ENCODE measurements at regions not wholly inside any gene's neighbourhood (a gene's known extent, or its start where the extent isn't known, plus 50 kb on each side); places are given as distances from the start of the nearest gene placed in this dataset.
A peak's percentile ranks its signal among the peaks of the same experiment; 100 is the strongest.

DNA sequence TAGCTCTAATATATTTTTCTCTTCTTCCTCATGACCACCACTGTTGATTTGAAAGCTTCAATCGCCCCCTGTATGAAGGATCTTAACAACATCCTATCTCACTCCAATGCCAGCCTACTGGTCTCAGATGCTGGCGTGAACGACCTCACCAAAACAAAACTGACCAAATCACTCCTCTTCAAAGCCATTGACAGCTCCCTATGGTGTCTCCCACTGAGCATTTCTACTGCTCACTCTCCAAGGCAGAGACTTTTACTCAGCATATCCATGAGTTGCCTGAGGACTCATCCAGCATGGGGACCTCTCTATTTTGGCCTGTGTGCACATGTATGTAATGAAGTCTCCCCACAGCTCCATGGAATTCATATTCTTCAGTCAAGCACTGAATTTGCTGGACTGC lies 520.4 kb downstream of the TFAP2B start (continued):
- TF ChIP-seq, protein P1, sequence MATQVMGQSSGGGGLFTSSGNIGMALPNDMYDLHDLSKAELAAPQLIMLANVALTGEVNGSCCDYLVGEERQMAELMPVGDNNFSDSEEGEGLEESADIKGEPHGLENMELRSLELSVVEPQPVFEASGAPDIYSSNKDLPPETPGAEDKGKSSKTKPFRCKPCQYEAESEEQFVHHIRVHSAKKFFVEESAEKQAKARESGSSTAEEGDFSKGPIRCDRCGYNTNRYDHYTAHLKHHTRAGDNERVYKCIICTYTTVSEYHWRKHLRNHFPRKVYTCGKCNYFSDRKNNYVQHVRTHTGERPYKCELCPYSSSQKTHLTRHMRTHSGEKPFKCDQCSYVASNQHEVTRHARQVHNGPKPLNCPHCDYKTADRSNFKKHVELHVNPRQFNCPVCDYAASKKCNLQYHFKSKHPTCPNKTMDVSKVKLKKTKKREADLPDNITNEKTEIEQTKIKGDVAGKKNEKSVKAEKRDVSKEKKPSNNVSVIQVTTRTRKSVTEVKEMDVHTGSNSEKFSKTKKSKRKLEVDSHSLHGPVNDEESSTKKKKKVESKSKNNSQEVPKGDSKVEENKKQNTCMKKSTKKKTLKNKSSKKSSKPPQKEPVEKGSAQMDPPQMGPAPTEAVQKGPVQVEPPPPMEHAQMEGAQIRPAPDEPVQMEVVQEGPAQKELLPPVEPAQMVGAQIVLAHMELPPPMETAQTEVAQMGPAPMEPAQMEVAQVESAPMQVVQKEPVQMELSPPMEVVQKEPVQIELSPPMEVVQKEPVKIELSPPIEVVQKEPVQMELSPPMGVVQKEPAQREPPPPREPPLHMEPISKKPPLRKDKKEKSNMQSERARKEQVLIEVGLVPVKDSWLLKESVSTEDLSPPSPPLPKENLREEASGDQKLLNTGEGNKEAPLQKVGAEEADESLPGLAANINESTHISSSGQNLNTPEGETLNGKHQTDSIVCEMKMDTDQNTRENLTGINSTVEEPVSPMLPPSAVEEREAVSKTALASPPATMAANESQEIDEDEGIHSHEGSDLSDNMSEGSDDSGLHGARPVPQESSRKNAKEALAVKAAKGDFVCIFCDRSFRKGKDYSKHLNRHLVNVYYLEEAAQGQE (IDR thresholded peaks at IDR 0.05; ENCODE audit: unreplicated experiment): no peak
- TF ChIP-seq POLR2AphosphoS5 (IDR thresholded peaks at IDR 0.05; ENCODE audit: low read depth) (no peak), EZH2phosphoT487 (IDR thresholded peaks at IDR 0.05; ENCODE audit: unreplicated experiment) (no peak), ZNF331 (CRISPR knock-in tag; IDR thresholded peaks at IDR 0.05; ENCODE audit: low read depth) (no peak), NANOG (IDR thresholded peaks at IDR 0.05; ENCODE audit: borderline replicate concordance) (no peak)
- TF ChIP-seq, protein P2, sequence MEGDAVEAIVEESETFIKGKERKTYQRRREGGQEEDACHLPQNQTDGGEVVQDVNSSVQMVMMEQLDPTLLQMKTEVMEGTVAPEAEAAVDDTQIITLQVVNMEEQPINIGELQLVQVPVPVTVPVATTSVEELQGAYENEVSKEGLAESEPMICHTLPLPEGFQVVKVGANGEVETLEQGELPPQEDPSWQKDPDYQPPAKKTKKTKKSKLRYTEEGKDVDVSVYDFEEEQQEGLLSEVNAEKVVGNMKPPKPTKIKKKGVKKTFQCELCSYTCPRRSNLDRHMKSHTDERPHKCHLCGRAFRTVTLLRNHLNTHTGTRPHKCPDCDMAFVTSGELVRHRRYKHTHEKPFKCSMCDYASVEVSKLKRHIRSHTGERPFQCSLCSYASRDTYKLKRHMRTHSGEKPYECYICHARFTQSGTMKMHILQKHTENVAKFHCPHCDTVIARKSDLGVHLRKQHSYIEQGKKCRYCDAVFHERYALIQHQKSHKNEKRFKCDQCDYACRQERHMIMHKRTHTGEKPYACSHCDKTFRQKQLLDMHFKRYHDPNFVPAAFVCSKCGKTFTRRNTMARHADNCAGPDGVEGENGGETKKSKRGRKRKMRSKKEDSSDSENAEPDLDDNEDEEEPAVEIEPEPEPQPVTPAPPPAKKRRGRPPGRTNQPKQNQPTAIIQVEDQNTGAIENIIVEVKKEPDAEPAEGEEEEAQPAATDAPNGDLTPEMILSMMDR (conservative IDR thresholded peaks at IDR 0.05; ENCODE audit: low read depth in 2 of 2): no peak

DNA sequence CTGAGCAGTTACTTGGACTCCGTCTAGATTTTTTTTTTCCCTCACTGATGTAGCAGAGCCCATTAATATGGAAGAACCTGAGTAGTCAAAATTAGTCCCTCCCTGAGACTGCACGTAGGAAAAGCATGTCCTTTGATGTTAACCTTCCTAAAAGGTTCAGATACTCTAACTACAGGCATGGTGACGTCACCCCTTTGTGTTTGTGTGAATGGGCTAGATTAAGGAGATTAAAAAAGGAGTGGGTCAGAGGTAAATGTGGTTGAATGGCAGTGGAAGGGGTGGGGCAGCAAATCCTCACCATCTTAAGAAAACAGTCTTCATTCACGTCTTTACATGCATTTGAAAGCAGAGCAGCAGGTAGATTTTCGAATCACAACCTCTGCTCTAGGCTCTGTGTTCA lies 521.1 kb downstream of the TFAP2B start:
- H4K20me1 ChIP-seq (replicated peaks; ENCODE audit: insufficient read depth): no peaks in the 10 kb centered on the region
- Mint-ChIP-seq H3K4me3 (no peak overlapping the region), H3K36me3 (ENCODE audit: low read depth) (no peaks in the 10 kb centered on the region), H3K27ac (no peak overlapping the region), H3K27me3 (ENCODE audit: insufficient read depth, low read depth, poor library complexity) (no peaks in the 10 kb centered on the region), H3K4me1 (no peaks in the 10 kb centered on the region), H3K9me3 (0 out of 3 replicates have a peak, but pooled peaks cover under 1% of the 10 kb centered on the region)
- H3K79me2 ChIP-seq (replicated peaks; ENCODE audit: insufficient read depth): no peaks in the 10 kb centered on the region
- H2AFZ ChIP-seq: no peak overlapping the region
- H3F3A ChIP-seq (replicated peaks; ENCODE audit: low read depth): no peaks in the 10 kb centered on the region
- TF ChIP-seq ZNF114 (CRISPR knock-in tag; IDR thresholded peaks at IDR 0.05) (no peak), CREB1 (CRISPR knock-in tag; IDR thresholded peaks at IDR 0.05; ENCODE audit: low read depth) (peak; percentile 89)
- no peak overlapping the region for H3K27ac ChIP-seq (ENCODE audit: low read depth)
- H3K27me3 ChIP-seq (ENCODE audit: insufficient read depth): no peaks in the 10 kb centered on the region
- peak; percentile 95 for ATAC-seq
- 0 out of 2 replicates have a peak overlapping the region, but pooled peaks have one; percentile 4 for H3K4me2 ChIP-seq
- H3K4me3 ChIP-seq: no peak overlapping the region
- no peaks in the 10 kb centered on the region; the same call in 1 of the 2 replicates for H3K9me2 ChIP-seq (ENCODE audit: insufficient read depth)
- no peaks in the 10 kb centered on the region for H3K36me3 ChIP-seq (ENCODE audit: insufficient read depth)
- DNase-seq (ENCODE audit: low spot score): peak; percentile 60
- H3K4me1 ChIP-seq (ENCODE audit: insufficient read depth): peaks cover 8% of the 10 kb centered on the region

DNA sequence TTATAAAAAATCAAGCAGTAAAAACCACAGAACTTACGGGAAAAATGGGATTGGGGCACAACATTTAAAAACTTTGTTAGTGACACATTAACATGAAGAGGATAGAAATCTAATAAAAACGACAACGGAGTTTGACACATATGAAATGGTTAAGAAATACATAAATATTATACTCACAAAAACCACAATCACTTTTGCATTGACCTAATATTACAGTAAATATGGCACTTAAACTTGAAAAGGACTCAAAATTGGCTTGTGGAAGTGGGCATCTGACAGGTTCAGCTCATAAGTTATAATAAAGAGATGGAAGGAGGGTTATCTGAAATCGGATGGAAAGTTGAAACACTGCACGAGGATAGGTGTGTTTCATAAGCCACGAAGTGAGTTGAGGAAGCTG lies 523.7 kb downstream of the TFAP2B start:
- H3K27me3 Mint-ChIP-seq (ENCODE audit: insufficient read depth, low read depth, poor library complexity): no peaks in the 10 kb centered on the region
- Histone ChIP-seq H3K27ac (ENCODE audit: low read depth) (no peak overlapping the region), H3K4me2 (no peak overlapping the region), H3K79me2 (replicated peaks; ENCODE audit: insufficient read depth) (no peaks in the 10 kb centered on the region), H3K27me3 (ENCODE audit: insufficient read depth) (no peaks in the 10 kb centered on the region), H3K4me3 (no peak overlapping the region), H3K9me2 (ENCODE audit: insufficient read depth) (no peaks in the 10 kb centered on the region), H3K36me3 (ENCODE audit: insufficient read depth) (no peaks in the 10 kb centered on the region), H2AFZ (no peak overlapping the region), H4K20me1 (replicated peaks; ENCODE audit: insufficient read depth) (no peaks in the 10 kb centered on the region), H3K4me1 (ENCODE audit: insufficient read depth) (peaks cover 8% of the 10 kb centered on the region), H3F3A (replicated peaks; ENCODE audit: low read depth) (no peaks in the 10 kb centered on the region)
- no peaks in the 10 kb centered on the region for H3K4me1 Mint-ChIP-seq
- TF ChIP-seq POLR2AphosphoS5 (IDR thresholded peaks at IDR 0.05; ENCODE audit: low read depth) (no peak), STAT1 (IDR thresholded peaks at IDR 0.05; ENCODE audit: unreplicated experiment) (no peak), NANOG (IDR thresholded peaks at IDR 0.05; ENCODE audit: borderline replicate concordance) (no peak), JUNB (IDR thresholded peaks at IDR 0.05; ENCODE audit: unreplicated experiment) (no peak)
- TF ChIP-seq, protein P2 (conservative IDR thresholded peaks at IDR 0.05; ENCODE audit: low read depth in 2 of 2): no peak
- no peak for ATAC-seq
- H3K27ac Mint-ChIP-seq: no peak overlapping the region
- no peaks in the 10 kb centered on the region for H3K36me3 Mint-ChIP-seq (ENCODE audit: low read depth)
- no peak for DNase-seq (ENCODE audit: low spot score)
- H3K4me3 Mint-ChIP-seq: no peak overlapping the region
- H3K9me3 Mint-ChIP-seq: peaks cover 3% of the 10 kb centered on the region; the same call in 1 of the 3 replicates
